SU-DHL-6 (cell line): ENCODE measurements at regions not wholly inside any gene's neighbourhood (a gene's known extent, or its start where the extent isn't known, plus 50 kb on each side); places are given as distances from the start of the nearest gene placed in this dataset.

ENCODE experiments used
- H2AFZ ChIP-seq: fragments of 200-600 bp; sonication (generic); 2 replicates; pipeline ENCODE4 v1.6.1; 2014; ENCODE audit warnings: low read depth, mild to moderate bottlenecking, moderate library complexity, mixed read lengths, antibody characterized with exemption, low read length; ENCODE audit not compliant: severe bottlenecking
- H3F3A ChIP-seq: fragments of 200-600 bp; shearing (Covaris generic); 2 replicates; pipeline ENCODE4 v1.6.0; 2016; ENCODE audit warnings: antibody characterized with exemption, mild to moderate bottlenecking; ENCODE audit not compliant: insufficient read depth
- H3K27ac ChIP-seq: fragments of 200-600 bp; sonication (generic); 2 replicates; pipeline ENCODE4 v1.5.1; 2016; ENCODE audit warnings: low read depth, mild to moderate bottlenecking, low read length, moderate library complexity, mixed read lengths
- H3K27me3 ChIP-seq: fragments of 200-600 bp; sonication (generic), shearing (Covaris generic); 2 replicates; pipeline ENCODE4 v1.6.0; 2014; ENCODE audit warnings: mild to moderate bottlenecking, low read length
- H3K36me3 ChIP-seq: fragments of 200-600 bp; sonication (generic); 2 replicates; pipeline ENCODE4 v1.6.1; 2014; ENCODE audit warnings: mild to moderate bottlenecking, low read length, mixed read lengths
- H3K4me2 ChIP-seq: fragments of 300-600, 200-600 bp; shearing (Covaris generic), sonication (generic); 2 replicates; pipeline ENCODE4 v1.6.0; 2014; ENCODE audit warnings: low read length, low read depth, mild to moderate bottlenecking; ENCODE audit not compliant: poor library complexity, severe bottlenecking
- H3K4me3 ChIP-seq: fragments of 200-600 bp; sonication (generic); 2 replicates; pipeline ENCODE4 v1.5.1; 2014; ENCODE audit warnings: antibody characterized with exemption, low read length, mild to moderate bottlenecking, mixed read lengths; ENCODE audit not compliant: insufficient read depth, poor library complexity, severe bottlenecking
- H3K79me2 ChIP-seq: fragments of 200-600 bp; sonication (generic); 2 replicates; pipeline ENCODE4 v1.6.1; 2014; ENCODE audit warnings: mild to moderate bottlenecking, low read length, moderate library complexity; ENCODE audit not compliant: insufficient read depth
- H3K9ac ChIP-seq: fragments of 200-600 bp; sonication (generic); 2 replicates; pipeline ENCODE4 v1.7.0; 2014; ENCODE audit warnings: mild to moderate bottlenecking, low read length
- H3K9me2 ChIP-seq: fragments of 200-600 bp; sonication (generic); replicated peaks from 2 replicates; pipeline ENCODE4 v1.6.1; 2014; ENCODE audit warnings: low read length; ENCODE audit not compliant: insufficient read depth
- H3K9me3 ChIP-seq: fragments of 200-600 bp; sonication (generic); 2 replicates; pipeline ENCODE4 v1.6.1; 2014; ENCODE audit warnings: low read length, mixed read lengths; ENCODE audit not compliant: insufficient read depth
- H4K20me1 ChIP-seq: fragments of 200-600 bp; sonication (generic); 2 replicates; pipeline ENCODE4 v1.6.1; 2014; ENCODE audit warnings: low read depth, mild to moderate bottlenecking, antibody characterized with exemption, low read length, moderate library complexity, mixed read lengths
- CTCF ChIP-seq: fragments of 200-600 bp; sonication (generic); IDR thresholded peaks from one replicate; pipeline ENCODE4 v1.5.1; 2017; ENCODE audit warnings: antibody characterized with exemption, mild to moderate bottlenecking, low read length, moderate library complexity; ENCODE audit not compliant: insufficient read depth, poor library complexity, severe bottlenecking
- EZH2phosphoT487 ChIP-seq: fragments of 200-600 bp; sonication (generic), shearing (Covaris generic); conservative IDR thresholded peaks from 2 replicates; pipeline ENCODE4 v1.6.1; 2018; ENCODE audit warnings: mild to moderate bottlenecking, antibody characterized with exemption, low read length, moderate library complexity, mixed read lengths

DNA sequence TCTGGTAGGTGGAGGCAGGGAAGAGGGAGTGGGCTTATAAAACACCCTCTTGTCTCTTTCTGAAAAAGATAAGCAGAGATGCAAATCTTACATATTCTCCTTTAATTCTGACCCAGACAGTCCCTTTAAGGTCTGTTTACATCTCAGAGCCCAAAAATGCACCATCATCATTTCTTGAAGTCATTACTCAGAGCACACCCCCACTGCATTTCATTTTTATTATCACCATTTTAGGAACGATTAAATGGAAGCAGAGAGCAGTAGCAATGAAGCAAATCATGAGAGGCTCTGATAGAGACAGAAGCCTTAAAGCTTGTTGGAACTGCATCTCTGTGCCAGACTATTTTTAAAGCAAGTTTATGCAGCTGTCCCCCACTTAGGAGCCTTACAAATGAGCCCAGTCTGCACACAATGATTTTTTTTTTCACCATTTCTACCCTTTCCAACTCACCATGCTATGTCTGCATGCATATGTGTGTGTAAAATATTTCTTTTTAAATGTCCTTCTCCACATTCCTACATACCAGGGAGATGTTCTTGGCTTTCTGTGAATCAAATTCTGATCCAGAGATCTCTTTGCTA lies 311.0 kb downstream of the GRIN2B start:
- TF ChIP-seq EZH2phosphoT487: no peak
- no peak for TF ChIP-seq CTCF
- H3K27ac ChIP-seq: no peak overlapping the region
- no peak overlapping the region for H3K9ac ChIP-seq
- no peaks in the 10 kb centered on the region for H3K27me3 ChIP-seq
- H3F3A ChIP-seq: no peaks in the 10 kb centered on the region
- H4K20me1 ChIP-seq: no peaks in the 10 kb centered on the region
- no peaks in the 10 kb centered on the region for H3K36me3 ChIP-seq
- H3K9me2 ChIP-seq: no peaks in the 10 kb centered on the region
- no peak overlapping the region for H3K4me3 ChIP-seq
- H3K9me3 ChIP-seq: no peaks in the 10 kb centered on the region
- H2AFZ ChIP-seq: no peak overlapping the region
- no peak overlapping the region for H3K4me2 ChIP-seq
- H3K79me2 ChIP-seq: no peaks in the 10 kb centered on the region

DNA sequence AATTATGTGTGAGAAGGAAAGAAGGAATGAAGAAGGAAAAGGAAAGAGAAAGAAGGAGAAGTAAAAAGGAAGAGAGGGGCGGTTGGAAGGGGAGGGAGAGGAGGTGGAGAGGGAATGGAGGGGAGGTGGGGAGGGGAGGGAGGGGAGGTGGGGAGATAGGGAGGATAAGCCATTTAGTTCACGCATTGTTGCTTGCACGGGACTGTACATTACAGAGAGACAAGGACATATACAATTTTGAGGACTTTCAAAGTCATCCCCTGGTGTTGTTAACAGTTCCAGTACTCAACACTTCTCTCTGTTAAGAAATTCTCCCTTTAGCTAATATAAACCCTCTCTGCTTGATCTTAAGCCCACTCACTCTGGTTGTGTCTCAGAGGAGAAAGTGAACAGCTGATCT lies 312.5 kb downstream of the GRIN2B start:
- Histone ChIP-seq H4K20me1 (no peaks in the 10 kb centered on the region), H3K4me2 (no peak overlapping the region), H3F3A (no peaks in the 10 kb centered on the region), H3K79me2 (no peaks in the 10 kb centered on the region), H3K9ac (no peak overlapping the region), H3K27me3 (no peaks in the 10 kb centered on the region), H3K4me3 (no peak overlapping the region), H3K36me3 (no peaks in the 10 kb centered on the region), H3K9me3 (no peaks in the 10 kb centered on the region), H3K27ac (no peak overlapping the region), H3K9me2 (no peaks in the 10 kb centered on the region), H2AFZ (no peak overlapping the region)
- TF ChIP-seq EZH2phosphoT487 (no peak), CTCF (no peak)

DNA sequence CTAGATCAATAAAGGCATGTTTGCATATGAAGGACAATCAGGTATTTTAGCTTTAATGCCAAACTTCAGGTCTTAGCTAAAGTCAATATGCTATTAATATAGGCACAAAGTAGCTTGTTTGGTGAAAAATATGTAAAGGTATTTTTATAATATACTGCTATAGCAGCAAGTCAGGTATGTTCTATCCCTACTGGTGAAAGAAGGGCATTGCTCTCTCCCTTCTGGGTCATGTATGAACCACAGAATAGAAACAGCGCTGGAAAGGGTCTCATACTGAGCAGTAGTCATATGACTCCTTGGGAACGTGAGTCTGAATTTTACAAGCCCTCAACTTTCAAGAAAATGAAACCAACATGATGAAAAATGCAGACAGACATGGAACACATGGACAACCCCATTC lies 314.6 kb downstream of the GRIN2B start:
- Histone ChIP-seq H3K79me2 (no peaks in the 10 kb centered on the region), H3K9me3 (no peaks in the 10 kb centered on the region), H3K4me2 (no peak overlapping the region), H3K9ac (no peak overlapping the region), H3F3A (no peaks in the 10 kb centered on the region), H4K20me1 (no peaks in the 10 kb centered on the region), H3K36me3 (no peaks in the 10 kb centered on the region), H3K4me3 (no peak overlapping the region), H2AFZ (no peak overlapping the region), H3K27me3 (no peaks in the 10 kb centered on the region), H3K9me2 (no peaks in the 10 kb centered on the region), H3K27ac (no peak overlapping the region)
- no peak for TF ChIP-seq CTCF
- no peak for TF ChIP-seq EZH2phosphoT487
